ENCODE measurements at regions not wholly inside any gene's neighbourhood (a gene's known extent, or its start where the extent isn't known, plus 50 kb on each side); places are given as distances from the start of the nearest gene placed in this dataset.

- Mint-ChIP-seq H3K27me3 (no peaks in the 10 kb centered on the region), H3K4me3 (no peak overlapping the region), H3K27ac (no peak overlapping the region), H3K9me3 (ENCODE audit: insufficient read depth) (peaks cover 3% of the 10 kb centered on the region), H3K4me1 (no peaks in the 10 kb centered on the region)
- CTCF ChIA-PET = no interaction called here
- H3K4me2 ChIP-seq (replicated peaks; ENCODE audit: low read depth, low read length, poor library complexity, severe bottlenecking) = no peak overlapping the region
- no peak overlapping the region for H3K4me3 ChIP-seq (ENCODE audit: control extremely low read depth in 1 of 5, extremely low read depth in 1 of 5, insufficient read depth in 1 of 5, low read depth in 2 of 5, low read length in 4 of 5)
- DNase-seq (no peak), ATAC-seq (ENCODE audit: low read depth) (no peak)
- no peaks in the 10 kb centered on the region for H3K27me3 ChIP-seq (replicated peaks in 1 of 4; ENCODE audit: control extremely low read depth in 1 of 4, control insufficient read depth in 3 of 4, insufficient read depth in 4 of 4, low read length in 3 of 4)
- no peak for TF ChIP-seq CTCF (IDR thresholded peaks at IDR 0.05)
- TF ChIP-seq EZH2 (IDR thresholded peaks at IDR 0.05; ENCODE audit: borderline replicate concordance, insufficient read depth, low read depth, low read length, poor library complexity, severe bottlenecking) = no peak
- no peaks in the 10 kb centered on the region for H3K4me1 ChIP-seq (ENCODE audit: control insufficient read depth in 2 of 2, insufficient read depth in 2 of 2, low read length in 2 of 2)
- H3K36me3 ChIP-seq (replicated peaks in 1 of 2; ENCODE audit: control extremely low read depth in 1 of 2, control insufficient read depth in 1 of 2, extremely low read depth in 1 of 2, insufficient read depth in 2 of 2, low read length in 1 of 2) = no peaks in the 10 kb centered on the region
- no peaks in the 10 kb centered on the region for H4K20me1 ChIP-seq (ENCODE audit: control insufficient read depth, insufficient read depth, low read length, poor library complexity, severe bottlenecking)
- POLR2A ChIA-PET = no interaction called here
- no peaks in the 10 kb centered on the region for H3K9me3 ChIP-seq (ENCODE audit: control extremely low read depth in 1 of 3, control insufficient read depth in 2 of 3, insufficient read depth in 1 of 3, low read length in 2 of 3)
- no peak overlapping the region for H3K9ac ChIP-seq (ENCODE audit: low read length)
- WGBS (ENCODE audit: insufficient coverage) = no CpG with 5 or more reads among the region's 1 CpG
- H3K79me2 ChIP-seq (ENCODE audit: control insufficient read depth, insufficient read depth, low read length) = no peaks in the 10 kb centered on the region
- H3K27ac ChIP-seq (ENCODE audit: low read length in 2 of 2) = no peak overlapping the region
- intact Hi-C loops (cut with micrococcal nuclease) = no loop called here
- no peak overlapping the region for H2AFZ ChIP-seq (ENCODE audit: insufficient read depth, low read depth, low read length, poor library complexity, severe bottlenecking)
These were observed 571.3 kb upstream of the NRG3 start for GRCh38 chr10:81303656-81304055.

GRCh38 chr10:81306971-81307782 lies 567.8 kb upstream of the NRG3 start:
- H3K27ac Mint-ChIP-seq = no peak overlapping the region
- ChIA-PET CTCF (interaction anchor here (0.7 kb wide), 1 partner anchor 70 kb away, joined by 4 read pairs; no protein-coding TSS in a partner anchor), POLR2A (no interaction called here)
- no peaks in the 10 kb centered on the region for H3K27me3 ChIP-seq (replicated peaks in 1 of 4; ENCODE audit: control extremely low read depth in 1 of 4, control insufficient read depth in 3 of 4, insufficient read depth in 4 of 4, low read length in 3 of 4)
- intact Hi-C loops (cut with micrococcal nuclease) = no loop called here
- no peak overlapping the region for H2AFZ ChIP-seq (ENCODE audit: insufficient read depth, low read depth, low read length, poor library complexity, severe bottlenecking)
- peaks cover 0 to 3% (median 0%) of the 10 kb centered on the region in 3 donors for H3K9me3 ChIP-seq (ENCODE audit: control extremely low read depth in 1 of 3, control insufficient read depth in 2 of 3, insufficient read depth in 1 of 3, low read length in 2 of 3)
- peaks cover 3% of the 10 kb centered on the region for H3K9me3 Mint-ChIP-seq (ENCODE audit: insufficient read depth)
- H3K79me2 ChIP-seq (ENCODE audit: control insufficient read depth, insufficient read depth, low read length) = no peaks in the 10 kb centered on the region
- no peak overlapping the region for H3K4me3 ChIP-seq (ENCODE audit: control extremely low read depth in 1 of 5, extremely low read depth in 1 of 5, insufficient read depth in 1 of 5, low read depth in 2 of 5, low read length in 4 of 5)
- WGBS (ENCODE audit: insufficient coverage) = 55% methylated on average over 1 of the region's 4 CpGs
- H4K20me1 ChIP-seq (ENCODE audit: control insufficient read depth, insufficient read depth, low read length, poor library complexity, severe bottlenecking) = no peaks in the 10 kb centered on the region
- H3K4me3 Mint-ChIP-seq = no peak overlapping the region
- H3K4me1 ChIP-seq (ENCODE audit: control insufficient read depth in 2 of 2, insufficient read depth in 2 of 2, low read length in 2 of 2) = no peaks in the 10 kb centered on the region
- no peak overlapping the region for H3K4me2 ChIP-seq (replicated peaks; ENCODE audit: low read depth, low read length, poor library complexity, severe bottlenecking)
- H3K27me3 Mint-ChIP-seq = no peaks in the 10 kb centered on the region
- H3K27ac ChIP-seq (ENCODE audit: low read length in 2 of 2) = no peak overlapping the region
- no peak overlapping the region for H3K9ac ChIP-seq (ENCODE audit: low read length)
- H3K36me3 ChIP-seq (replicated peaks in 1 of 2; ENCODE audit: control extremely low read depth in 1 of 2, control insufficient read depth in 1 of 2, extremely low read depth in 1 of 2, insufficient read depth in 2 of 2, low read length in 1 of 2) = no peaks in the 10 kb centered on the region
- no peak for TF ChIP-seq CTCF (IDR thresholded peaks at IDR 0.05)
- TF ChIP-seq EZH2 (IDR thresholded peaks at IDR 0.05; ENCODE audit: borderline replicate concordance, insufficient read depth, low read depth, low read length, poor library complexity, severe bottlenecking) = no peak
- no peaks in the 10 kb centered on the region for H3K4me1 Mint-ChIP-seq
- DNase-seq = no peak
- no peak for ATAC-seq (ENCODE audit: low read depth)

All from B cell (primary cell).